H1 (cell line): ENCODE measurements at regions not wholly inside any gene's neighbourhood (a gene's known extent, or its start where the extent isn't known, plus 50 kb on each side); places are given as distances from the start of the nearest gene placed in this dataset.

Source experiments
- ASH2L ChIP-seq: fragments of 200-600, 300-600 bp; sonication (generic); IDR thresholded peaks from one replicate; pipeline ENCODE4 v1.7.1; 2017; ENCODE audit warnings: low read length
- POU5F1 ChIP-seq: IDR thresholded peaks from 2 replicates; pipeline ENCODE4 v1.6.1; 2011; ENCODE audit warnings: low read depth, mild to moderate bottlenecking, low read length, moderate library complexity
- RFX5 ChIP-seq: IDR thresholded peaks from 2 replicates; pipeline ENCODE4 v1.6.1; 2011; ENCODE audit warnings: low read depth, low read length, improper control_type of control experiment, borderline replicate concordance
- TF ChIP-seq, protein P1 (sequence below): IDR thresholded peaks from 2 replicates; pipeline ENCODE4 v1.6.1; 2012; ENCODE audit warnings: low read length, inconsistent platforms

DNA sequence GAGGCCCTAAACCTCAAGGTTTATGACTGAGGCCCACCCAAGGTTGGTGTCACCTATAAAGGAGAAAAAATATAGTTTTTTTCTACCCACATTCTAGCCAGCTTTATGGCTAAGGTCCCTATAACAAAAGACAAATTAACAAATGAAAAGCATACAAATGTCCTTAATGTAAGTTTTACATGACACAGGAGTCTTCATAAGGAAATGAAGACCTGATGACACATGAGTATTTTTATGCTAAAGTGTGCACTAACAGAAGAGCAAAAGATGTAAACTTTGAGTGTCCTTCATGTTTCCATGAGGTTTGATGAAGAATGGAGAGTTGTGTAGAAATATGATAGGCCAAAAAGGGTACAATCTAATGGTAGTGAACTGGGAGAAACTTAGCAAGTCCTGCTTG, 114.7 kb upstream of the INTU start (continued):
- TF ChIP-seq, protein P1, sequence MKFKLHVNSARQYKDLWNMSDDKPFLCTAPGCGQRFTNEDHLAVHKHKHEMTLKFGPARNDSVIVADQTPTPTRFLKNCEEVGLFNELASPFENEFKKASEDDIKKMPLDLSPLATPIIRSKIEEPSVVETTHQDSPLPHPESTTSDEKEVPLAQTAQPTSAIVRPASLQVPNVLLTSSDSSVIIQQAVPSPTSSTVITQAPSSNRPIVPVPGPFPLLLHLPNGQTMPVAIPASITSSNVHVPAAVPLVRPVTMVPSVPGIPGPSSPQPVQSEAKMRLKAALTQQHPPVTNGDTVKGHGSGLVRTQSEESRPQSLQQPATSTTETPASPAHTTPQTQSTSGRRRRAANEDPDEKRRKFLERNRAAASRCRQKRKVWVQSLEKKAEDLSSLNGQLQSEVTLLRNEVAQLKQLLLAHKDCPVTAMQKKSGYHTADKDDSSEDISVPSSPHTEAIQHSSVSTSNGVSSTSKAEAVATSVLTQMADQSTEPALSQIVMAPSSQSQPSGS, result no peak
- no peak for TF ChIP-seq RFX5
- no peak for TF ChIP-seq POU5F1
- TF ChIP-seq ASH2L, result no peak
